DND-41 (cell line): ENCODE measurements at regions not wholly inside any gene's neighbourhood (a gene's known extent, or its start where the extent isn't known, plus 50 kb on each side); places are given as distances from the start of the nearest gene placed in this dataset.

Source experiments
- EZH2 ChIP-seq: IDR thresholded peaks from 3 replicates; pipeline ENCODE4 v1.6.1; 2012; ENCODE audit warnings: borderline replicate concordance, low read depth, mild to moderate bottlenecking, moderate library complexity, low read length, inconsistent platforms; ENCODE audit not compliant: severe bottlenecking
- TF ChIP-seq, protein P1 (sequence below): IDR thresholded peaks from 2 replicates; pipeline ENCODE4 v1.5.1; 2012; ENCODE audit warnings: borderline replicate concordance, low read length, moderate library complexity, mild to moderate bottlenecking; ENCODE audit not compliant: poor library complexity, severe bottlenecking; ENCODE audit errors: extremely low read depth

DNA sequence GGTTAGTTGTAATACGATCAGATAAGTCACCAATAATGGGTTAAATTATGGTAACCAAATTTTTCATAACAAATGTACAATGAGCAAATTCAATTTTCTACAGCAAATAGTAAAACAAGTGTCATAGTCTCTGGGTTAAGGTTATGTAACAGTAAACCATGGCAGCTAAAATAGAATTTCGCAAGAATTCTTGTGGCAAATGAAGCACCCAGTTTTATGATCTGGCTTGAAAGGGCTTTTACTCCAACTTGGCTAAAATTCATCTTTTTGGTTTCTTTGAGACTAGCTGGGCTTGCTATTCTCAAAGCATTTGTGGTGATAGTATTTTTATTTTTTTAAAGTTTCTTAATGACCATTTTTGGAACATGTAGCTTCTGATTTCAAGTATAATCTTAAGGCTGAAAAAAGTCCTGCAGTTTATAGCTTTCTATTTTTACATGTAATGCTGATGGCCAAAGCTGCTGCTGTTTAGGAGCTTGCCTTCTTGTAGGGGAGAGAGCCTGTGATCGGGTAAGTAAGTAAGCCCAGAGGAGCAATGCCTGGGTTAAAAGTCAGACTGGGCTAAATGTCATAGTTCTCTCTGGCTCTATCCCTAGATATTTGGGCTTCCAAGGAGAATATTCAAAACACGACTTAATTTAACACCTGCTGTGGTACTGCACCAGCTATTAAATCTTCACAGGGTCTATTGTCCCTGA, 55.5 kb upstream of the SYPL1 start:
- TF ChIP-seq, protein P1, sequence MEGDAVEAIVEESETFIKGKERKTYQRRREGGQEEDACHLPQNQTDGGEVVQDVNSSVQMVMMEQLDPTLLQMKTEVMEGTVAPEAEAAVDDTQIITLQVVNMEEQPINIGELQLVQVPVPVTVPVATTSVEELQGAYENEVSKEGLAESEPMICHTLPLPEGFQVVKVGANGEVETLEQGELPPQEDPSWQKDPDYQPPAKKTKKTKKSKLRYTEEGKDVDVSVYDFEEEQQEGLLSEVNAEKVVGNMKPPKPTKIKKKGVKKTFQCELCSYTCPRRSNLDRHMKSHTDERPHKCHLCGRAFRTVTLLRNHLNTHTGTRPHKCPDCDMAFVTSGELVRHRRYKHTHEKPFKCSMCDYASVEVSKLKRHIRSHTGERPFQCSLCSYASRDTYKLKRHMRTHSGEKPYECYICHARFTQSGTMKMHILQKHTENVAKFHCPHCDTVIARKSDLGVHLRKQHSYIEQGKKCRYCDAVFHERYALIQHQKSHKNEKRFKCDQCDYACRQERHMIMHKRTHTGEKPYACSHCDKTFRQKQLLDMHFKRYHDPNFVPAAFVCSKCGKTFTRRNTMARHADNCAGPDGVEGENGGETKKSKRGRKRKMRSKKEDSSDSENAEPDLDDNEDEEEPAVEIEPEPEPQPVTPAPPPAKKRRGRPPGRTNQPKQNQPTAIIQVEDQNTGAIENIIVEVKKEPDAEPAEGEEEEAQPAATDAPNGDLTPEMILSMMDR, result no peak
- no peak for TF ChIP-seq EZH2
